ENCODE measurements at regions not wholly inside any gene's neighbourhood (a gene's known extent, or its start where the extent isn't known, plus 50 kb on each side); places are given as distances from the start of the nearest gene placed in this dataset.
"Not testable (repeated sequence)": the region's sequence is repeated elsewhere in the genome, so short reads cannot be mapped to it uniquely, and the experiment has no call there.

GRCh38 chr6:145074805-145075204 lies 660.5 kb downstream of the EPM2A start:
- no peak for DNase-seq (ENCODE audit: extremely low read depth in 1 of 2, low read depth in 1 of 2)

- no peak for DNase-seq (ENCODE audit: extremely low read depth in 1 of 2, low read depth in 1 of 2)
Observed at GRCh38 chr6:145075425-145075824, 659.9 kb downstream of the EPM2A start.

GRCh38 chr6:145076115-145076841 lies 659.0 kb downstream of the EPM2A start:
- DNase-seq (ENCODE audit: extremely low read depth in 1 of 2, low read depth in 1 of 2), result no peak

- DNase-seq (ENCODE audit: extremely low read depth in 1 of 2, low read depth in 1 of 2), result no peak
Observed at GRCh38 chr6:145077382-145077781, 657.9 kb downstream of the EPM2A start.

- no peak for DNase-seq (ENCODE audit: extremely low read depth in 1 of 2, low read depth in 1 of 2)
Observed at GRCh38 chr6:145080651-145081050, 654.7 kb downstream of the EPM2A start.

- DNase-seq (ENCODE audit: extremely low read depth in 1 of 2, low read depth in 1 of 2), result no peak
Observed at GRCh38 chr6:145081677-145082076, 653.6 kb downstream of the EPM2A start.

GRCh38 chr6:145082359-145082758 lies 653.0 kb downstream of the EPM2A start:
- DNase-seq (ENCODE audit: extremely low read depth in 1 of 2, low read depth in 1 of 2), result no peak

- DNase-seq (ENCODE audit: extremely low read depth in 1 of 2, low read depth in 1 of 2), result no peak
Observed at GRCh38 chr6:145086197-145086596, 649.1 kb downstream of the EPM2A start.

- DNase-seq (ENCODE audit: extremely low read depth in 1 of 2, low read depth in 1 of 2), result no peak
Observed at GRCh38 chr6:145087034-145087433, 648.3 kb downstream of the EPM2A start.

- DNase-seq (ENCODE audit: extremely low read depth in 1 of 2, low read depth in 1 of 2), result no peak
Observed at GRCh38 chr6:145090801-145091585, 644.3 kb downstream of the EPM2A start.

- no peak for DNase-seq (ENCODE audit: extremely low read depth in 1 of 2, low read depth in 1 of 2)
Observed at GRCh38 chr6:145091586-145092142, 643.7 kb downstream of the EPM2A start.

GRCh38 chr6:145092554-145092953 lies 642.8 kb downstream of the EPM2A start:
- no peak for DNase-seq (ENCODE audit: extremely low read depth in 1 of 2, low read depth in 1 of 2)

GRCh38 chr6:145093226-145093625 lies 642.1 kb downstream of the EPM2A start:
- no peak for DNase-seq (ENCODE audit: extremely low read depth in 1 of 2, low read depth in 1 of 2)

GRCh38 chr6:145096846-145097245 lies 638.5 kb downstream of the EPM2A start:
- DNase-seq (ENCODE audit: extremely low read depth in 1 of 2, low read depth in 1 of 2), result no peak

GRCh38 chr6:145098127-145098526 lies 637.2 kb downstream of the EPM2A start:
- DNase-seq (ENCODE audit: extremely low read depth in 1 of 2, low read depth in 1 of 2), result not testable (repeated sequence)

GRCh38 chr6:145099713-145100112 lies 635.6 kb downstream of the EPM2A start:
- DNase-seq (ENCODE audit: extremely low read depth in 1 of 2, low read depth in 1 of 2), result no peak

- no peak for DNase-seq (ENCODE audit: extremely low read depth in 1 of 2, low read depth in 1 of 2)
Observed at GRCh38 chr6:145110109-145110508, 625.2 kb downstream of the EPM2A start.

GRCh38 chr6:145111407-145111806 lies 623.9 kb downstream of the EPM2A start:
- not testable (repeated sequence) for DNase-seq (ENCODE audit: extremely low read depth in 1 of 2, low read depth in 1 of 2)

GRCh38 chr6:145112711-145113148 lies 622.6 kb downstream of the EPM2A start:
- no peak for DNase-seq (ENCODE audit: extremely low read depth in 1 of 2, low read depth in 1 of 2)

- DNase-seq (ENCODE audit: extremely low read depth in 1 of 2, low read depth in 1 of 2), result no peak
Observed at GRCh38 chr6:145115638-145116037, 619.7 kb downstream of the EPM2A start.

- DNase-seq (ENCODE audit: extremely low read depth in 1 of 2, low read depth in 1 of 2), result no peak
Observed at GRCh38 chr6:145116591-145117178, 618.6 kb downstream of the EPM2A start.

Measured in activated CD8-positive, alpha-beta memory T cell treated with anti-CD3 and anti-CD28 coated beads for 1 hour (primary cell).